ENCODE measurements at regions not wholly inside any gene's neighbourhood (a gene's known extent, or its start where the extent isn't known, plus 50 kb on each side); places are given as distances from the start of the nearest gene placed in this dataset.

DNA sequence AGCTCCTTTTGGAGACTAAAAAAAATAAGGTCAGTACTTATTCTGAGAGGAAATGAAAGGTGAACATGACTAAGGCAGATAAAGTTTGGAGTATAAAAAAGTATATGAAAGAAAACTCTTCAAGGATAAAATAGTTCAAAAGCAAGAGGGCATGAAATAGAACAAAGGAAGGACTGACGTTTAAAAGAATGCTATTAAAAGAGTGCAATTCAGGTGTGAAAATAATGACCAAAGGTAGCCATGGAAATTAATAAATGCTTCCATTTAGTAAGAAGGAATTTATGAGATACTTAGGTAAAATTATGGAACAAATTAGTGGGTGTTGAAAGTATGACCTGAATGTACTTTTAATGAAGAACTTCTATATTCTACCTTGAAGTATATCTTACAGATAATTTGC, 128.2 kb upstream of the WDFY3 start:
- Histone ChIP-seq H3K27me3 (no peaks in the 10 kb centered on the region), H3K4me3 (no peak overlapping the region), H3K4me1 (no peaks in the 10 kb centered on the region), H3K9me3 (peaks cover 0 to 5% of the 10 kb centered on the region in 2 donors), H3K36me3 (no peaks in the 10 kb centered on the region), H3K27ac (no peak overlapping the region)
- intact Hi-C loops (cut with DNase I; ENCODE audit: low total_unique reads) = no loop called here
- TF ChIP-seq POLR2AphosphoS5 (IDR thresholded peaks at IDR 0.05) (no peak), POLR2A (IDR thresholded peaks at IDR 0.05) (no peak)
- TF ChIP-seq, protein P1, sequence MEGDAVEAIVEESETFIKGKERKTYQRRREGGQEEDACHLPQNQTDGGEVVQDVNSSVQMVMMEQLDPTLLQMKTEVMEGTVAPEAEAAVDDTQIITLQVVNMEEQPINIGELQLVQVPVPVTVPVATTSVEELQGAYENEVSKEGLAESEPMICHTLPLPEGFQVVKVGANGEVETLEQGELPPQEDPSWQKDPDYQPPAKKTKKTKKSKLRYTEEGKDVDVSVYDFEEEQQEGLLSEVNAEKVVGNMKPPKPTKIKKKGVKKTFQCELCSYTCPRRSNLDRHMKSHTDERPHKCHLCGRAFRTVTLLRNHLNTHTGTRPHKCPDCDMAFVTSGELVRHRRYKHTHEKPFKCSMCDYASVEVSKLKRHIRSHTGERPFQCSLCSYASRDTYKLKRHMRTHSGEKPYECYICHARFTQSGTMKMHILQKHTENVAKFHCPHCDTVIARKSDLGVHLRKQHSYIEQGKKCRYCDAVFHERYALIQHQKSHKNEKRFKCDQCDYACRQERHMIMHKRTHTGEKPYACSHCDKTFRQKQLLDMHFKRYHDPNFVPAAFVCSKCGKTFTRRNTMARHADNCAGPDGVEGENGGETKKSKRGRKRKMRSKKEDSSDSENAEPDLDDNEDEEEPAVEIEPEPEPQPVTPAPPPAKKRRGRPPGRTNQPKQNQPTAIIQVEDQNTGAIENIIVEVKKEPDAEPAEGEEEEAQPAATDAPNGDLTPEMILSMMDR (IDR thresholded peaks at IDR 0.05) = no peak
- DNase-seq (ENCODE audit: low spot score in 2 of 2) = no peak

DNA sequence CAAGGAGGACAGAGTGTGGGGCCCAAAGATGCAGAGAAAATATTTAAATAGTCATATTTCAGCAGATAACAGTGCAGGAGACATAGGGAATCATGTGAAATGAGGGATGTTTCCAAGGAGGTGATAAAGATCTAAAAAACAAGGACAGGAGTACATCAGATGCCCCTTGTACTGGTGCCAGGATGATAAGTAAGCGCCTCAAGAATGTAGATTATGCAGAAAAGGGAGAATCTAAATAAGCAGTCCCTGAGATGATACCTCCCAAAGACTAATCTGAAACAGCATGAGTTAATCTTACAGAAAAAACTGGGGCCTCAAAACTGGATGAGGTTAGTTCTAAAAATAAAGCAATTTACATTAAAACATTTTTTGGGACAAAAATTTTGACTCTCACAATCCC, 136.1 kb upstream of the WDFY3 start:
- no peak for DNase-seq (ENCODE audit: low spot score in 2 of 2)
- intact Hi-C loops (cut with DNase I; ENCODE audit: low total_unique reads) = no loop called here
- H3K4me1 ChIP-seq = no peaks in the 10 kb centered on the region
- H3K27me3 ChIP-seq = no peaks in the 10 kb centered on the region
- H3K36me3 ChIP-seq = no peaks in the 10 kb centered on the region
- no peak overlapping the region for H3K4me3 ChIP-seq
- TF ChIP-seq, protein P1 (IDR thresholded peaks at IDR 0.05) = no peak
- TF ChIP-seq POLR2A (IDR thresholded peaks at IDR 0.05) = no peak
- no peak for TF ChIP-seq POLR2AphosphoS5 (IDR thresholded peaks at IDR 0.05)
- H3K27ac ChIP-seq = no peak overlapping the region
- H3K9me3 ChIP-seq = no peaks in the 10 kb centered on the region

DNA sequence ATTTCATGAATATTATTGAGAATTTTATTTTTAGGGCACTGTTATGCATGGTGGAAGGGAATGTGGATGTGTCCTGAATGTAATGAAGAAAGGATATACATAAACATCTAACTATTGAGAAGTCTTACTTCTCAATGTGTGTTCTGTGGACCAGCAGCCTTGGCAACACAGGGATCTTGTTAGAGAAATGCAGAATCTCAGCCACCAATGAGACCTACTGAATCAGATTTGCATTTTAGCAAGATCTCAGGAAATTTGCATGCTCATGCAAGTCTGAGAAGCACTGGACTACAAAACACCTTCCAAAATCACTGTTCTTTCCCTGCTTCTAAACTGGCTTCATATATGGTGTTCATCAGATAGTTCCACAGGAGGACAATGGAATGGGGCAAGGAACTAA, 139.7 kb upstream of the WDFY3 start:
- no peaks in the 10 kb centered on the region for H3K4me1 ChIP-seq
- intact Hi-C loops (cut with DNase I; ENCODE audit: low total_unique reads) = no loop called here
- TF ChIP-seq POLR2AphosphoS5 (IDR thresholded peaks at IDR 0.05) (no peak), POLR2A (IDR thresholded peaks at IDR 0.05) (no peak)
- TF ChIP-seq, protein P1 (IDR thresholded peaks at IDR 0.05) = no peak
- H3K9me3 ChIP-seq = peaks cover 0 to 7% of the 10 kb centered on the region in 2 donors
- no peaks in the 10 kb centered on the region for H3K27me3 ChIP-seq
- H3K4me3 ChIP-seq = no peak overlapping the region
- no peak for DNase-seq (ENCODE audit: low spot score in 2 of 2)
- no peaks in the 10 kb centered on the region for H3K36me3 ChIP-seq
- H3K27ac ChIP-seq = no peak overlapping the region

DNA sequence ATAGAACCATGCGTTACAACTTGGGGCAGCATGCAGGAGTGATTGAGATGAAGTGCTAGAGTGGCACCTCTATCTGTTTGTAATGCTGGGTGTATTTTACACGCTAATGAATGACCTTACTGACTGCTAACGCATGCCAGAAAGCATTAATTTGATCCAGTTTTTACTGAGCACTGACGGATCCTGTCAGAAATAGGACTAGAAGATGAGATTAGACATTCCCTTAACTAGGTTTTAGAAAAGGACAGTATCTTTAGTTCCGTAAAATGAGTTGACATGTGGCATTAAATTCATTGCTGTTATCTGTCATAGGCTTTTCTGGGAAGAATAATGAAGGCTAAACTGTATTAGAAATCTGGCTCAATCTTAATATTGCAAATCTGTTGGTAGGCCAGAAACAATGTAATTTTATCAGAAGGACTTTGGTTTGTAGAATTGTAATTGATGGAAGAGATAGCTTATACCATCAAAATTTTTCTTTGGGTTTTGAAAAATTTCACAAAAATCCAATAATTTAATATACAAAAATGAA, 140.4 kb upstream of the WDFY3 start:
- no peak for TF ChIP-seq POLR2AphosphoS5 (IDR thresholded peaks at IDR 0.05)
- TF ChIP-seq, protein P1 (IDR thresholded peaks at IDR 0.05) = no peak
- TF ChIP-seq POLR2A (IDR thresholded peaks at IDR 0.05) = no peak
- Histone ChIP-seq H3K4me3 (no peak overlapping the region), H3K27me3 (no peaks in the 10 kb centered on the region), H3K9me3 (peaks cover 0 to 7% of the 10 kb centered on the region in 2 donors), H3K27ac (no peak overlapping the region), H3K36me3 (no peaks in the 10 kb centered on the region), H3K4me1 (no peaks in the 10 kb centered on the region)
- no peak for DNase-seq (ENCODE audit: low spot score in 2 of 2)
- intact Hi-C loops (cut with DNase I; ENCODE audit: low total_unique reads) = no loop called here

DNA sequence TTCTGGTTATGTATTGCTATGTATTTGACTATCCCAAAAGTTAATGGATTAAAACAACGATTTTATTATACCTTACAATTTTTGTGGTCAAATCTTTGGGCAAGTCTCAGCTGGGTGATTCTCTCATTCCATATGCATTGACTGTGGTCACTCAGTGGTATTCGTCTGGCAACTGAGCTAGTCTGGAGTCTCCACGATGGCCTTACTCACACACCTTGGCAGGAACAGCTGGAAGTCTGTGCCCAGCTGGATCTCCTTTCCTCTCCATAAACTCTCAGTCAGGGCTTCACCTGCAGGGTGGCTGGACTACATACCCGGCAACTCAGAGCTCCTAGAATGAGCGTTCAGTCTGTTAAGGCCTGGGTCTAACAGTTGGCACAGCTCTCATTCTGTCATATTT, 141.1 kb upstream of the WDFY3 start:
- TF ChIP-seq POLR2AphosphoS5 (IDR thresholded peaks at IDR 0.05) = no peak
- TF ChIP-seq POLR2A (IDR thresholded peaks at IDR 0.05) = no peak
- TF ChIP-seq, protein P1 (IDR thresholded peaks at IDR 0.05) = no peak
- Histone ChIP-seq H3K27ac (no peak overlapping the region), H3K4me3 (no peak overlapping the region), H3K36me3 (no peaks in the 10 kb centered on the region), H3K4me1 (no peaks in the 10 kb centered on the region), H3K27me3 (no peaks in the 10 kb centered on the region), H3K9me3 (peaks cover 0 to 7% of the 10 kb centered on the region in 2 donors)
- DNase-seq (ENCODE audit: low spot score in 2 of 2) = peak in 1 of 2 donors; percentile 75
- intact Hi-C loops (cut with DNase I; ENCODE audit: low total_unique reads) = no loop called here
